T47D (cell line): ENCODE measurements at regions not wholly inside any gene's neighbourhood (a gene's known extent, or its start where the extent isn't known, plus 50 kb on each side); places are given as distances from the start of the nearest gene placed in this dataset.
A peak's percentile ranks its signal among the peaks of the same experiment; 100 is the strongest.

ENCODE experiments used
- DNase-seq, 2 experiments: peaks; one replicate each; pipeline versions ENCODE4 v3.0.0 to v3.0.0-alpha.2; 2011 to 2012; ENCODE audit warnings: low read depth in 1 of 2, low spot score in 1 of 2
- JUND ChIP-seq: IDR thresholded peaks from 2 replicates; pipeline ENCODE4 v1.6.1; 2012; ENCODE audit warnings: low read depth
- in situ Hi-C: cut with HindIII; loops from 2 replicates; pipeline ENCODE4 v1.10.0; 2016; ENCODE audit warnings: low sequenced_read_pairs, low pct_unique_long_range_greater_than_20kb

GRCh38 chr10:131775833-131776232 lies 125.0 kb upstream of the PPP2R2D start:
- DNase-seq, result no peak
- in situ Hi-C loops, result no loop called here
- no peak for TF ChIP-seq JUND

GRCh38 chr10:131776496-131776895 lies 124.3 kb upstream of the PPP2R2D start:
- TF ChIP-seq JUND, result no peak
- in situ Hi-C loops, result no loop called here
- no peak for DNase-seq

- in situ Hi-C loops, result no loop called here
- TF ChIP-seq JUND, result no peak
- DNase-seq, result no peak
Observed at GRCh38 chr10:131777162-131777561, 123.6 kb upstream of the PPP2R2D start.

GRCh38 chr10:131777921-131778320 lies 122.9 kb upstream of the PPP2R2D start:
- TF ChIP-seq JUND, result no peak
- in situ Hi-C loops, result no loop called here
- DNase-seq, result no peak

- no peak for DNase-seq
- no peak for TF ChIP-seq JUND
- in situ Hi-C loops, result no loop called here
Observed at GRCh38 chr10:131778385-131778784, 122.4 kb upstream of the PPP2R2D start.

- in situ Hi-C loops, result no loop called here
- DNase-seq, result no peak
- no peak for TF ChIP-seq JUND
Observed at GRCh38 chr10:131778842-131779241, 122.0 kb upstream of the PPP2R2D start.

- TF ChIP-seq JUND, result no peak
- DNase-seq, result no peak
- in situ Hi-C loops, result no loop called here
Observed at GRCh38 chr10:131779661-131780394, 121.0 kb upstream of the PPP2R2D start.

- in situ Hi-C loops, result no loop called here
- no peak for TF ChIP-seq JUND
- no peak for DNase-seq
Observed at GRCh38 chr10:131781076-131781475, 119.7 kb upstream of the PPP2R2D start.

GRCh38 chr10:131781791-131782190 lies 119.0 kb upstream of the PPP2R2D start:
- TF ChIP-seq JUND, result no peak
- in situ Hi-C loops, result no loop called here
- DNase-seq, result no peak

- no peak for DNase-seq
- no peak for TF ChIP-seq JUND
- in situ Hi-C loops, result no loop called here
Observed at GRCh38 chr10:131784363-131785120, 116.3 kb upstream of the PPP2R2D start.

- no peak for TF ChIP-seq JUND
- no peak for DNase-seq
- in situ Hi-C loops, result no loop called here
Observed at GRCh38 chr10:131785121-131785460, 115.7 kb upstream of the PPP2R2D start.

- no peak for TF ChIP-seq JUND
- peak in 1 of 2 experiments; percentile 55 for DNase-seq
- in situ Hi-C loops, result no loop called here
Observed at GRCh38 chr10:131786756-131787605, 113.8 kb upstream of the PPP2R2D start.

GRCh38 chr10:131787961-131788360 lies 112.8 kb upstream of the PPP2R2D start:
- no peak for TF ChIP-seq JUND
- in situ Hi-C loops, result no loop called here
- DNase-seq, result no peak
